ENCODE measurements at regions not wholly inside any gene's neighbourhood (a gene's known extent, or its start where the extent isn't known, plus 50 kb on each side); places are given as distances from the start of the nearest gene placed in this dataset.

- Histone ChIP-seq H3K79me1 (ENCODE audit: insufficient read depth, low read depth, low read length, poor library complexity, severe bottlenecking) (no peaks in the 10 kb centered on the region), H3K56ac (ENCODE audit: insufficient read length, low read depth, low read length) (no peak overlapping the region), H3K27ac (ENCODE audit: insufficient read length, low read depth, low read length) (no peak overlapping the region), H2BK5ac (ENCODE audit: insufficient read length, low read length) (no peak overlapping the region), H4K91ac (ENCODE audit: insufficient read length, low read depth, low read length) (no peak overlapping the region), H4K20me1 (ENCODE audit: control insufficient read depth, insufficient read depth, insufficient read length) (no peaks in the 10 kb centered on the region), H3K9me3 (ENCODE audit: control insufficient read depth, low read depth, low read length) (no peaks in the 10 kb centered on the region), H3K14ac (ENCODE audit: insufficient read depth, low read length) (no peak overlapping the region), H2BK12ac (ENCODE audit: insufficient read length, low read depth, low read length) (no peak overlapping the region), H3K4me1 (ENCODE audit: insufficient read depth, low read length) (no peaks in the 10 kb centered on the region), H3K18ac (ENCODE audit: insufficient read length, low read depth, low read length) (no peak overlapping the region), H2AFZ (ENCODE audit: low read length) (no peak overlapping the region), H4K8ac (replicated peaks; ENCODE audit: insufficient read length, low read depth, low read length) (no peak overlapping the region), H2BK15ac (ENCODE audit: low read depth, low read length) (no peak overlapping the region), H3K79me2 (ENCODE audit: insufficient read depth, low read length) (no peaks in the 10 kb centered on the region), H3K4ac (ENCODE audit: low read depth, low read length) (no peak overlapping the region), H3T11ph (ENCODE audit: low read length) (no peak overlapping the region), H3K9ac (ENCODE audit: extremely low read depth, insufficient read length, low read length) (no peak overlapping the region), H3K27me3 (ENCODE audit: insufficient read depth, low read length) (no peaks in the 10 kb centered on the region), H2BK20ac (ENCODE audit: low read depth, low read length, poor library complexity, severe bottlenecking) (no peak overlapping the region), H2BK120ac (ENCODE audit: low read depth, low read length, poor library complexity, severe bottlenecking) (no peak overlapping the region), H3K23me2 (ENCODE audit: insufficient read length, low read depth, low read length, poor library complexity, severe bottlenecking) (no peaks in the 10 kb centered on the region), H2AK5ac (ENCODE audit: insufficient read length, low read length) (no peak overlapping the region), H4K5ac (ENCODE audit: insufficient read length, low read depth, low read length) (no peak overlapping the region), H3K4me2 (ENCODE audit: insufficient read depth, insufficient read length, low read length) (no peak overlapping the region), H3K23ac (ENCODE audit: insufficient read length, low read depth, low read length) (no peak overlapping the region)
- no peak for DNase-seq
- Mint-ChIP-seq H3K27me3 (ENCODE audit: low read depth) (no peaks in the 10 kb centered on the region), H3K4me1 (peaks cover 2 to 4% of the 10 kb centered on the region in 2 experiments; a peak in 2 of 4 replicates), H3K9me3 (no peaks in the 10 kb centered on the region), H3K36me3 (ENCODE audit: insufficient read depth in 1 of 3, low read depth in 3 of 3) (no peaks in the 10 kb centered on the region), H3K4me3 (no peak overlapping the region), H3K27ac (no peak overlapping the region)
- no CpG with 5 or more reads among the region's 3 CpGs for WGBS (ENCODE audit: extremely low coverage, insufficient read length, low lambda C conversion rate)
- TF ChIP-seq CTCF (conservative IDR thresholded peaks at IDR 0.05) = no peak
Measured at GRCh38 chr13:59340581-59340980, 823.1 kb downstream of the DIAPH3 start.
